GM23248 (cell line): ENCODE measurements at regions not wholly inside any gene's neighbourhood (a gene's known extent, or its start where the extent isn't known, plus 50 kb on each side); places are given as distances from the start of the nearest gene placed in this dataset.

Source experiments
- EZH2 ChIP-seq: fragments of 200-600 bp; sonication (generic); IDR thresholded peaks from 2 replicates; pipeline ENCODE4 v1.6.1; 2018; ENCODE audit warnings: antibody characterized with exemption, mild to moderate bottlenecking; ENCODE audit not compliant: insufficient read depth, poor library complexity, severe bottlenecking
- EZH2phosphoT487 ChIP-seq: fragments of 200-600 bp; sonication (generic); IDR thresholded peaks from 2 replicates; pipeline ENCODE4 v1.6.1; 2018; ENCODE audit warnings: antibody characterized with exemption, moderate library complexity, mild to moderate bottlenecking, low read depth; ENCODE audit not compliant: insufficient read depth

GRCh38 chr4:178611062-178611461, 1168.8 kb upstream of the AGA start:
- TF ChIP-seq EZH2 (no peak), EZH2phosphoT487 (no peak)
